SK-N-SH (cell line): ENCODE measurements at regions not wholly inside any gene's neighbourhood (a gene's known extent, or its start where the extent isn't known, plus 50 kb on each side); places are given as distances from the start of the nearest gene placed in this dataset.

Experiments used
- EZH2phosphoT487 ChIP-seq: fragments of 200-600 bp; sonication (generic); IDR thresholded peaks from 2 replicates; pipeline ENCODE4 v1.6.1; 2017; ENCODE audit warnings: low read depth, mixed run types, mild to moderate bottlenecking, antibody characterized with exemption, moderate library complexity, borderline replicate concordance
- MXI1 ChIP-seq: IDR thresholded peaks from 2 replicates; pipeline ENCODE4 v1.6.1; 2012; ENCODE audit warnings: mild to moderate bottlenecking, low read depth, low read length, improper control_type of control experiment
- RCOR1 ChIP-seq: fragments of 150-350 bp; IDR thresholded peaks from 2 replicates; pipeline ENCODE4 v1.6.1; 2017; ENCODE audit warnings: antibody characterized with exemption, low read length
- SMC3 ChIP-seq: IDR thresholded peaks from 2 replicates; pipeline ENCODE4 v1.6.1; 2012; ENCODE audit warnings: low read depth, low read length, improper control_type of control experiment
- TF ChIP-seq, protein P1 (sequence below): fragments of 200-600 bp; sonication (generic); IDR thresholded peaks from 2 replicates; pipeline ENCODE4 v1.6.1; 2017; ENCODE audit warnings: antibody characterized with exemption, mild to moderate bottlenecking, moderate library complexity

DNA sequence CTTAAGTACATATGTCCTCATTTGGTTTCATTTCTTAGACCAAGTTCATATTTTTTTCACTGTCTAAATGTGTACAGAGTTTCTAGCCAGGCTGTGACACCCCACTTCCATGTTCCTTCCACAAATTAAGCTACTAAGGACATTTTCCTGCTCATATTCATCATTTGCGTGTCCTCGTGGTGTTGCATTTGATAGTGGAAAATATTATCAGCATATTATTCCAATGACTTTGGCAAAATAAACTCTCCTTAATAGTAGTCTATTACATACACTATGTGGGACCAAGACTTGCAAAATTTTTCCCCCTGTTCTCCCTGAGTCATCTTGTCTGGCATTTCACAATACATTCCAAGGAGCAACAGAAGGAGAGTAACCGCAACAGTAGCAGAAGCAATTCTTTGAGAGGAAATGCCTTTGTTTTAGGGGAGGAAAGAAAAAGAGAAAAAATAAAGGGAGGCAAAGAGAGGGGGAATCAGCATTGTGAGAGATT, 599.2 kb downstream of the COL12A1 start:
- TF ChIP-seq, protein P1, sequence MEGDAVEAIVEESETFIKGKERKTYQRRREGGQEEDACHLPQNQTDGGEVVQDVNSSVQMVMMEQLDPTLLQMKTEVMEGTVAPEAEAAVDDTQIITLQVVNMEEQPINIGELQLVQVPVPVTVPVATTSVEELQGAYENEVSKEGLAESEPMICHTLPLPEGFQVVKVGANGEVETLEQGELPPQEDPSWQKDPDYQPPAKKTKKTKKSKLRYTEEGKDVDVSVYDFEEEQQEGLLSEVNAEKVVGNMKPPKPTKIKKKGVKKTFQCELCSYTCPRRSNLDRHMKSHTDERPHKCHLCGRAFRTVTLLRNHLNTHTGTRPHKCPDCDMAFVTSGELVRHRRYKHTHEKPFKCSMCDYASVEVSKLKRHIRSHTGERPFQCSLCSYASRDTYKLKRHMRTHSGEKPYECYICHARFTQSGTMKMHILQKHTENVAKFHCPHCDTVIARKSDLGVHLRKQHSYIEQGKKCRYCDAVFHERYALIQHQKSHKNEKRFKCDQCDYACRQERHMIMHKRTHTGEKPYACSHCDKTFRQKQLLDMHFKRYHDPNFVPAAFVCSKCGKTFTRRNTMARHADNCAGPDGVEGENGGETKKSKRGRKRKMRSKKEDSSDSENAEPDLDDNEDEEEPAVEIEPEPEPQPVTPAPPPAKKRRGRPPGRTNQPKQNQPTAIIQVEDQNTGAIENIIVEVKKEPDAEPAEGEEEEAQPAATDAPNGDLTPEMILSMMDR, result no peak
- TF ChIP-seq EZH2phosphoT487 (no peak), SMC3 (no peak), MXI1 (no peak), RCOR1 (no peak)
